ENCODE measurements at regions not wholly inside any gene's neighbourhood (a gene's known extent, or its start where the extent isn't known, plus 50 kb on each side); places are given as distances from the start of the nearest gene placed in this dataset.
A peak's percentile ranks its signal among the peaks of the same experiment; 100 is the strongest.

GRCh38 chr2:139992078-139992477 lies 1211.9 kb upstream of the NXPH2 start:
- CTCF ChIA-PET = interaction anchor here (1.4 kb wide), 1 partner anchor 11 kb away, joined by 3 read pairs; no protein-coding TSS in a partner anchor
- Histone ChIP-seq H4K20me1 (ENCODE audit: insufficient read depth) (no peaks in the 10 kb centered on the region), H3K36me3 (replicated peaks in 1 of 2; ENCODE audit: control insufficient read depth in 1 of 2, insufficient read depth in 2 of 2, low read length in 1 of 2) (no peaks in the 10 kb centered on the region), H3K79me2 (ENCODE audit: insufficient read depth) (no peaks in the 10 kb centered on the region), H3K9ac (no peak overlapping the region), H3K27me3 (ENCODE audit: insufficient read depth) (no peaks in the 10 kb centered on the region), H3K27ac (ENCODE audit: low read depth in 2 of 2, low read length in 1 of 2) (no peak overlapping the region), H3K4me2 (no peak overlapping the region), H3K9me2 (no peaks in the 10 kb centered on the region), H3K4me3 (ENCODE audit: low read depth in 2 of 2, low read length in 1 of 2) (no peak overlapping the region), H2AFZ (ENCODE audit: low read depth) (no peak overlapping the region), H3F3A (replicated peaks; ENCODE audit: insufficient read depth) (no peaks in the 10 kb centered on the region), H3K9me3 (no peaks in the 10 kb centered on the region), H3K4me1 (ENCODE audit: control insufficient read depth in 1 of 2, insufficient read depth in 2 of 2, low read depth in 1 of 2, low read length in 1 of 2) (no peaks in the 10 kb centered on the region)
- no peak for DNase-seq
- no peak for TF ChIP-seq TEAD4 (IDR thresholded peaks at IDR 0.05; ENCODE audit: borderline replicate concordance, insufficient read depth)
- TF ChIP-seq RAD21 (IDR thresholded peaks at IDR 0.05; ENCODE audit: low read length) = 0 out of 2 replicates have a peak, but pooled peaks have one; percentile 3
- POLR2A ChIA-PET = no interaction called here
- 57% methylated on average over 3 of the region's 6 CpGs for WGBS (ENCODE audit: low lambda C conversion rate)

- POLR2A ChIA-PET = no interaction called here
- Histone ChIP-seq H2AFZ (ENCODE audit: low read depth) (no peak overlapping the region), H3K27ac (ENCODE audit: low read depth in 2 of 2, low read length in 1 of 2) (no peak overlapping the region), H3K4me2 (no peak overlapping the region), H3K4me1 (ENCODE audit: control insufficient read depth in 1 of 2, insufficient read depth in 2 of 2, low read depth in 1 of 2, low read length in 1 of 2) (no peaks in the 10 kb centered on the region), H4K20me1 (ENCODE audit: insufficient read depth) (no peaks in the 10 kb centered on the region), H3K36me3 (replicated peaks in 1 of 2; ENCODE audit: control insufficient read depth in 1 of 2, insufficient read depth in 2 of 2, low read length in 1 of 2) (no peaks in the 10 kb centered on the region), H3K9ac (no peak overlapping the region), H3K4me3 (ENCODE audit: low read depth in 2 of 2, low read length in 1 of 2) (no peak overlapping the region), H3K79me2 (ENCODE audit: insufficient read depth) (no peaks in the 10 kb centered on the region), H3K9me2 (no peaks in the 10 kb centered on the region), H3K27me3 (ENCODE audit: insufficient read depth) (no peaks in the 10 kb centered on the region), H3K9me3 (no peaks in the 10 kb centered on the region), H3F3A (replicated peaks; ENCODE audit: insufficient read depth) (no peaks in the 10 kb centered on the region)
- 74% methylated on average over 7 of the region's 40 CpGs for WGBS (ENCODE audit: low lambda C conversion rate)
- no peak for DNase-seq
- CTCF ChIA-PET = no interaction called here
- TF ChIP-seq MXI1 (IDR thresholded peaks at IDR 0.05; ENCODE audit: low read depth, low read length) (no peak), TAF1 (IDR thresholded peaks at IDR 0.05; ENCODE audit: borderline replicate concordance, low read depth, low read length) (no peak), RAD21 (IDR thresholded peaks at IDR 0.05; ENCODE audit: low read length) (no peak), TCF12 (IDR thresholded peaks at IDR 0.05) (no peak), GATA2 (CRISPR knock-in tag; IDR thresholded peaks at IDR 0.05) (no peak), EP300 (IDR thresholded peaks at IDR 0.05; ENCODE audit: borderline replicate concordance in 1 of 2, low read depth in 1 of 2, low read length in 1 of 2) (no peak), NRF1 (IDR thresholded peaks at IDR 0.05; ENCODE audit: low read depth, low read length) (no peak)
- TF ChIP-seq, protein P1, sequence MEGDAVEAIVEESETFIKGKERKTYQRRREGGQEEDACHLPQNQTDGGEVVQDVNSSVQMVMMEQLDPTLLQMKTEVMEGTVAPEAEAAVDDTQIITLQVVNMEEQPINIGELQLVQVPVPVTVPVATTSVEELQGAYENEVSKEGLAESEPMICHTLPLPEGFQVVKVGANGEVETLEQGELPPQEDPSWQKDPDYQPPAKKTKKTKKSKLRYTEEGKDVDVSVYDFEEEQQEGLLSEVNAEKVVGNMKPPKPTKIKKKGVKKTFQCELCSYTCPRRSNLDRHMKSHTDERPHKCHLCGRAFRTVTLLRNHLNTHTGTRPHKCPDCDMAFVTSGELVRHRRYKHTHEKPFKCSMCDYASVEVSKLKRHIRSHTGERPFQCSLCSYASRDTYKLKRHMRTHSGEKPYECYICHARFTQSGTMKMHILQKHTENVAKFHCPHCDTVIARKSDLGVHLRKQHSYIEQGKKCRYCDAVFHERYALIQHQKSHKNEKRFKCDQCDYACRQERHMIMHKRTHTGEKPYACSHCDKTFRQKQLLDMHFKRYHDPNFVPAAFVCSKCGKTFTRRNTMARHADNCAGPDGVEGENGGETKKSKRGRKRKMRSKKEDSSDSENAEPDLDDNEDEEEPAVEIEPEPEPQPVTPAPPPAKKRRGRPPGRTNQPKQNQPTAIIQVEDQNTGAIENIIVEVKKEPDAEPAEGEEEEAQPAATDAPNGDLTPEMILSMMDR (IDR thresholded peaks at IDR 0.05) = no peak
- TF ChIP-seq, protein P2, sequence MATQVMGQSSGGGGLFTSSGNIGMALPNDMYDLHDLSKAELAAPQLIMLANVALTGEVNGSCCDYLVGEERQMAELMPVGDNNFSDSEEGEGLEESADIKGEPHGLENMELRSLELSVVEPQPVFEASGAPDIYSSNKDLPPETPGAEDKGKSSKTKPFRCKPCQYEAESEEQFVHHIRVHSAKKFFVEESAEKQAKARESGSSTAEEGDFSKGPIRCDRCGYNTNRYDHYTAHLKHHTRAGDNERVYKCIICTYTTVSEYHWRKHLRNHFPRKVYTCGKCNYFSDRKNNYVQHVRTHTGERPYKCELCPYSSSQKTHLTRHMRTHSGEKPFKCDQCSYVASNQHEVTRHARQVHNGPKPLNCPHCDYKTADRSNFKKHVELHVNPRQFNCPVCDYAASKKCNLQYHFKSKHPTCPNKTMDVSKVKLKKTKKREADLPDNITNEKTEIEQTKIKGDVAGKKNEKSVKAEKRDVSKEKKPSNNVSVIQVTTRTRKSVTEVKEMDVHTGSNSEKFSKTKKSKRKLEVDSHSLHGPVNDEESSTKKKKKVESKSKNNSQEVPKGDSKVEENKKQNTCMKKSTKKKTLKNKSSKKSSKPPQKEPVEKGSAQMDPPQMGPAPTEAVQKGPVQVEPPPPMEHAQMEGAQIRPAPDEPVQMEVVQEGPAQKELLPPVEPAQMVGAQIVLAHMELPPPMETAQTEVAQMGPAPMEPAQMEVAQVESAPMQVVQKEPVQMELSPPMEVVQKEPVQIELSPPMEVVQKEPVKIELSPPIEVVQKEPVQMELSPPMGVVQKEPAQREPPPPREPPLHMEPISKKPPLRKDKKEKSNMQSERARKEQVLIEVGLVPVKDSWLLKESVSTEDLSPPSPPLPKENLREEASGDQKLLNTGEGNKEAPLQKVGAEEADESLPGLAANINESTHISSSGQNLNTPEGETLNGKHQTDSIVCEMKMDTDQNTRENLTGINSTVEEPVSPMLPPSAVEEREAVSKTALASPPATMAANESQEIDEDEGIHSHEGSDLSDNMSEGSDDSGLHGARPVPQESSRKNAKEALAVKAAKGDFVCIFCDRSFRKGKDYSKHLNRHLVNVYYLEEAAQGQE (IDR thresholded peaks at IDR 0.05; ENCODE audit: low read depth, low read length) = no peak
Measured at GRCh38 chr2:139990646-139991335, 1210.6 kb upstream of the NXPH2 start.

Data from SK-N-SH (cell line).